Neural crest cell (in vitro differentiated cells): ENCODE measurements at regions not wholly inside any gene's neighbourhood (a gene's known extent, or its start where the extent isn't known, plus 50 kb on each side); places are given as distances from the start of the nearest gene placed in this dataset.

Source experiments
- DNase-seq: peaks from one replicate; pipeline ENCODE4 v3.0.0; 2021; ENCODE audit warnings: low read depth, mixed read lengths, low spot score
- H3K27ac Mint-ChIP-seq: one replicate; pipeline ENCODE4 v1.8.0; 2021; ENCODE audit warnings: mild to moderate bottlenecking, mixed read lengths; ENCODE audit not compliant: unreplicated experiment
- H3K27me3 Mint-ChIP-seq: 2 replicates; pipeline ENCODE4 v1.8.0; 2021; ENCODE audit warnings: low read depth, mild to moderate bottlenecking, mixed read lengths
- H3K36me3 Mint-ChIP-seq: 2 replicates; pipeline ENCODE4 v1.8.0; 2021; ENCODE audit warnings: low read depth, mild to moderate bottlenecking, mixed read lengths
- H3K4me1 Mint-ChIP-seq: 2 replicates; pipeline ENCODE4 v1.8.0; 2021; ENCODE audit warnings: mixed read lengths
- H3K4me3 Mint-ChIP-seq: one replicate; pipeline ENCODE4 v1.8.0; 2021; ENCODE audit warnings: mild to moderate bottlenecking, mixed read lengths
- H3K9me3 Mint-ChIP-seq: 2 replicates; pipeline ENCODE4 v1.8.0; 2021; ENCODE audit warnings: mixed read lengths
- TF ChIP-seq, protein P1 (sequence below): fragments of 200-600 bp; sonication (generic); conservative IDR thresholded peaks from 2 replicates; pipeline ENCODE4 v1.5.0; 2021; ENCODE audit warnings: antibody characterized with exemption, mild to moderate bottlenecking

DNA sequence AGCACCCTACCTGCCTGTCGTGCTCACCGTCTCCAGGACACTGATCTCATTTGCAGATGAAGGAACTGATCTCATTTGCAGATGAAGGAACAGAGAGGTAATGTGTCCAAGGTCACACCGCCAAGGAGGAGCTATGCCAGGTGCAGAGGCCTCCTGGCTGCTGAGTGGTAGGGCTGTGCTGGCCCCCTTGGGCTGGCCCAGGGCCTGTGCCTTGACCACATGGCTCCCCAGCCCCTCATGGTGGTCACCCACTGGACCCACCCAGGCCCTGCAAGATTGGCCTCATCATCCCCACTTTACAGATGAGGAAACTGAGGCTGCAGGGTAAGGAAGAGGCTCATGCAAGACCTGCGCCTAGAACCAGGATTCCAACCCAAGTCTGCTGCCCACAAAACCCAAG, 628.3 kb downstream of the MATN1 start:
- Mint-ChIP-seq H3K27ac (no peak overlapping the region), H3K4me1 (no peaks in the 10 kb centered on the region), H3K9me3 (peaks cover 11% of the 10 kb centered on the region), H3K36me3 (no peaks in the 10 kb centered on the region), H3K4me3 (no peak overlapping the region), H3K27me3 (peaks cover under 1% of the 10 kb centered on the region)
- no peak for DNase-seq
- TF ChIP-seq, protein P1, sequence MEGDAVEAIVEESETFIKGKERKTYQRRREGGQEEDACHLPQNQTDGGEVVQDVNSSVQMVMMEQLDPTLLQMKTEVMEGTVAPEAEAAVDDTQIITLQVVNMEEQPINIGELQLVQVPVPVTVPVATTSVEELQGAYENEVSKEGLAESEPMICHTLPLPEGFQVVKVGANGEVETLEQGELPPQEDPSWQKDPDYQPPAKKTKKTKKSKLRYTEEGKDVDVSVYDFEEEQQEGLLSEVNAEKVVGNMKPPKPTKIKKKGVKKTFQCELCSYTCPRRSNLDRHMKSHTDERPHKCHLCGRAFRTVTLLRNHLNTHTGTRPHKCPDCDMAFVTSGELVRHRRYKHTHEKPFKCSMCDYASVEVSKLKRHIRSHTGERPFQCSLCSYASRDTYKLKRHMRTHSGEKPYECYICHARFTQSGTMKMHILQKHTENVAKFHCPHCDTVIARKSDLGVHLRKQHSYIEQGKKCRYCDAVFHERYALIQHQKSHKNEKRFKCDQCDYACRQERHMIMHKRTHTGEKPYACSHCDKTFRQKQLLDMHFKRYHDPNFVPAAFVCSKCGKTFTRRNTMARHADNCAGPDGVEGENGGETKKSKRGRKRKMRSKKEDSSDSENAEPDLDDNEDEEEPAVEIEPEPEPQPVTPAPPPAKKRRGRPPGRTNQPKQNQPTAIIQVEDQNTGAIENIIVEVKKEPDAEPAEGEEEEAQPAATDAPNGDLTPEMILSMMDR: no peak

DNA sequence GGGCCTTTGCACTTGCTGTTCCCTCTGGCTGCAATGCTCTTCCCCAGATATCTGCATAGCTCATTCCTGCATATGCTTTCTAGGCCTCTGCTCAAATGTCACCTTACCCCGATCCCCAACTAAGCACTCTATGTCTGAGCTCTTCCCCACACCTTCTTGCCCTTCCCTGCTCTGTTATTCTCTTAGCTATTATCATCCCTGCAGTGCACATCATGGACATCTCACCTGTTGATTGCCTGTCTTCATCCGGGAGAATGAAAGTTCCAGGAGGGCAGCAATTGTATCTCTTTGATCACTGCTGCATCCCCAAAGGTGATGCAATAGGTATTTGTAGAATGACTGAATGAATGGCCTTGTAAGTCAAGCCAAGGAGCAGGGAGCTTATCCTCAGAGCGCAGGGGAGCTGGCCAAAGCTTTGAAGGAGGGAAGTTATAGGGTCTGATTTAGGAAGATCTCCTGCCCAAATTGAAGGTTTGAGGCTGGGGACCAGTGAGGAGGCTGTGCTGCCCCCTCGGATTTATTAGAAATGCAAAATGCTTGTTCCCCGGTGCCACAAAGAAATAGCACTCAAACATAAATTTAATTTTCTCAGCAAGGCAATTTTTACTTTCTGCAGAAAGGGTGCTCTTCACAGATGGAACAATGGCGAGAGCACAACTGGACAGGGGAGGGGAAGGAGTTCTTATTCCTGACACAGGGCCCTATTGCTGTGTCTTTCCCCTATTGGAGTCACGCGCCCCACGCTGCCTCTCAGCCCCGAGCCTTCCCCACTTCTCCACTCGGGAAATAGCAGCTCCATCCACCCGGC, 631.1 kb downstream of the MATN1 start:
- no peak for DNase-seq
- Mint-ChIP-seq H3K9me3 (peaks cover 13% of the 10 kb centered on the region), H3K27ac (no peak overlapping the region), H3K4me3 (no peak overlapping the region), H3K27me3 (peaks cover 4% of the 10 kb centered on the region), H3K36me3 (no peaks in the 10 kb centered on the region), H3K4me1 (no peaks in the 10 kb centered on the region)
- TF ChIP-seq, protein P1: no peak

DNA sequence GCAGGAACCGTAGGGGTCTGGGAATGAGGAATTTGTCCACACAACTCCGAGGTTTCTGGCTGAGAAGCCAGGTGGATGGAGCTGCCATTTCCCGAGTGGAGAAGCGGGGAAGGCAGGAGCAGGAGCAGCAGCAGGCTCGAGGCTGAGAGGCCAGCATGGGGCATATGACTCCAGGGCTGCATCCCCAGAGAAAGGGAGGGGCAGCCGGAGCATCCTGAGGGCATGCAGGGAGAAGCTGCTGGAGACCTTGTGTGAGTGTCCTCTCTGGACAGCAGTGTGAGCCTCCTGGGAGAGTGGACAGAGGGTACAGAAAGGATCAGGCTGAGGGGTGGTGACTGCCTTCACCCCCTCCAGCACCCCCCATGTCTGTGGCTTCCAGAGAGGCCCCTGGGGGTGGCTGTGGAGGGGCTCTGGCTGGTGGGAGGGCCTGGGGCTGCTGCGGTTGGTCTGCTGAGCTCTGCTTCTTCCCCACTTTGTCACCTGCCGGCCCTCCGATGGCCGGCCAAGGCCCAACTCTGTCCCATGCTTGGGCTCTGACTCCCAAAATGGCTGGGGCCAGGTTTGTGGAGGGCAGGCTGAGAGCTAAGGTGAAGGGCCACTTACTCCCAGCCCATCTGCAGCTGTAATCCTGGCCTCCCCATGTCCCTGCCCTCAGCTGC, 633.1 kb downstream of the MATN1 start:
- peaks cover 13% of the 10 kb centered on the region for H3K9me3 Mint-ChIP-seq
- no peaks in the 10 kb centered on the region for H3K36me3 Mint-ChIP-seq
- peaks cover 4% of the 10 kb centered on the region for H3K27me3 Mint-ChIP-seq
- H3K4me1 Mint-ChIP-seq: no peaks in the 10 kb centered on the region
- H3K27ac Mint-ChIP-seq: no peak overlapping the region
- no peak for DNase-seq
- no peak overlapping the region for H3K4me3 Mint-ChIP-seq
- TF ChIP-seq, protein P1: no peak

DNA sequence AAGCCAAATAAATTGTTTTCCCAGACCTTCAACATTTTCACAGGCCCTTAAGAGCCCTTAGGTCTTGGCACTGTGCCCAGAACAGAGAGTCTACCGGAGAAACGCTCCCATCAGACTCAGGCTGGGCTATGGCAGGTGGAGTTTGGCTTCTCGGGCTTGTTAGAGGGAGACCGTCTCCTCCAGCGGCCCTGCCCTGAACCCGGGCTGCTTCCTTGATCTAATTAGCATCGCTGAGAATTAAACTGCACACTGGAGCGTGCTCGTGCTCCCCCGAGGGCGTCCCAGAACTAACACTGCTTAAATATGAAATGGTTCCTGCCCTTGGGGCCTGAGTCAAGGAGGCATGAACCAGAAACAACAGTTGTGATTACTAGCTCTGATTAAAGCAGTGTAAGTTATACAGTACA, 634.4 kb downstream of the MATN1 start:
- no peak for DNase-seq
- Mint-ChIP-seq H3K4me1 (peaks cover 2% of the 10 kb centered on the region), H3K4me3 (no peak overlapping the region), H3K36me3 (no peaks in the 10 kb centered on the region), H3K9me3 (peaks cover 13% of the 10 kb centered on the region), H3K27ac (no peak overlapping the region), H3K27me3 (peaks cover 4% of the 10 kb centered on the region)
- TF ChIP-seq, protein P1: no peak

DNA sequence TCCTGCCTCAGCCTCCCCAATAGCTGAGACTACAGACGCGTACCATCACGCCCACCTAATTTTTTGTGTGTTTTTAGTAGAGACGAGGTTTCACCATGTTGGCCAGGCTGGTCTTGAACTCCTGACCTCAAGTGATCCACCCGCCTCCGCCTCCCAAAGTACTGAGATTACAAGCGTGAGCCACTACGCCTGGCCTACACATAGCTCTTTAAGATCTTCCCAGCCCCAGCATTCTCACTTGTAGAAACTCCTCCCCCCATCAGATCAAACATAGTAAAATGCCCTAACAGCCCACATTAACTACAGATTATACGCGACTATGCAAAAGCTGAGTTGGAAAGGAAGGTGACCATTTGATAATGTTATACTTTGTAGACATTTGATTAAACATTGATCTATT, 634.8 kb downstream of the MATN1 start:
- DNase-seq: no peak
- H3K9me3 Mint-ChIP-seq: peaks cover 13% of the 10 kb centered on the region
- no peak overlapping the region for H3K4me3 Mint-ChIP-seq
- H3K27ac Mint-ChIP-seq: no peak overlapping the region
- no peaks in the 10 kb centered on the region for H3K36me3 Mint-ChIP-seq
- TF ChIP-seq, protein P1: no peak
- H3K4me1 Mint-ChIP-seq: peaks cover 7% of the 10 kb centered on the region
- peaks cover 4% of the 10 kb centered on the region for H3K27me3 Mint-ChIP-seq
